ENCODE measurements at regions not wholly inside any gene's neighbourhood (a gene's known extent, or its start where the extent isn't known, plus 50 kb on each side); places are given as distances from the start of the nearest gene placed in this dataset.

- no peak for DNase-seq
- Histone ChIP-seq H3K27me3 (replicated peaks; ENCODE audit: insufficient read depth, low read length) (no peaks in the 10 kb centered on the region), H3F3A (ENCODE audit: insufficient read depth, low read length) (no peaks in the 10 kb centered on the region), H3K4me1 (ENCODE audit: low read length) (no peaks in the 10 kb centered on the region), H3K9ac (ENCODE audit: low read length) (no peak overlapping the region), H3K4me2 (ENCODE audit: low read depth, low read length) (no peak overlapping the region), H3K9me2 (replicated peaks; ENCODE audit: insufficient read depth, low read length) (no peaks in the 10 kb centered on the region), H3K36me3 (replicated peaks; ENCODE audit: insufficient read depth, low read length) (no peaks in the 10 kb centered on the region), H3K27ac (ENCODE audit: low read length) (no peak overlapping the region), H3K79me2 (ENCODE audit: low read length) (no peaks in the 10 kb centered on the region), H3K9me3 (replicated peaks; ENCODE audit: insufficient read depth, low read length) (no peaks in the 10 kb centered on the region), H2AFZ (ENCODE audit: low read length) (no peak overlapping the region), H3K4me3 (ENCODE audit: low read length) (no peak overlapping the region), H4K20me1 (ENCODE audit: insufficient read depth, low read length) (no peaks in the 10 kb centered on the region)
- TF ChIP-seq CTCF (IDR thresholded peaks at IDR 0.05; ENCODE audit: low read length) (no peak), EZH2 (optimal IDR thresholded peaks at IDR 0.05; ENCODE audit: low read depth, low read length) (no peak), EZH2phosphoT487 (IDR thresholded peaks at IDR 0.05; ENCODE audit: low read length) (no peak)
Observed at GRCh38 chr13:72097568-72097967, 230.6 kb upstream of the DACH1 start.

- no peaks in the 10 kb centered on the region for H3K27me3 ChIP-seq (replicated peaks; ENCODE audit: insufficient read depth, low read length)
- no peaks in the 10 kb centered on the region for H3K9me2 ChIP-seq (replicated peaks; ENCODE audit: insufficient read depth, low read length)
- no peaks in the 10 kb centered on the region for H3K36me3 ChIP-seq (replicated peaks; ENCODE audit: insufficient read depth, low read length)
- no peak overlapping the region for H2AFZ ChIP-seq (ENCODE audit: low read length)
- H3K27ac ChIP-seq (ENCODE audit: low read length), result no peak overlapping the region
- no peaks in the 10 kb centered on the region for H3K79me2 ChIP-seq (ENCODE audit: low read length)
- H3K9ac ChIP-seq (ENCODE audit: low read length), result no peak overlapping the region
- no peaks in the 10 kb centered on the region for H3K4me1 ChIP-seq (ENCODE audit: low read length)
- TF ChIP-seq EZH2 (optimal IDR thresholded peaks at IDR 0.05; ENCODE audit: low read depth, low read length) (no peak), EZH2phosphoT487 (IDR thresholded peaks at IDR 0.05; ENCODE audit: low read length) (no peak), CTCF (IDR thresholded peaks at IDR 0.05; ENCODE audit: low read length) (no peak)
- no peak for DNase-seq
- no peaks in the 10 kb centered on the region for H3K9me3 ChIP-seq (replicated peaks; ENCODE audit: insufficient read depth, low read length)
- H3K4me2 ChIP-seq (ENCODE audit: low read depth, low read length), result no peak overlapping the region
- no peaks in the 10 kb centered on the region for H4K20me1 ChIP-seq (ENCODE audit: insufficient read depth, low read length)
- H3F3A ChIP-seq (ENCODE audit: insufficient read depth, low read length), result no peaks in the 10 kb centered on the region
- no peak overlapping the region for H3K4me3 ChIP-seq (ENCODE audit: low read length)
Observed at GRCh38 chr13:72093262-72093661, 226.3 kb upstream of the DACH1 start.

GRCh38 chr13:72074663-72075062, 207.7 kb upstream of the DACH1 start:
- Histone ChIP-seq H4K20me1 (ENCODE audit: insufficient read depth, low read length) (no peaks in the 10 kb centered on the region), H3F3A (ENCODE audit: insufficient read depth, low read length) (no peaks in the 10 kb centered on the region), H3K9me2 (replicated peaks; ENCODE audit: insufficient read depth, low read length) (no peaks in the 10 kb centered on the region), H3K79me2 (ENCODE audit: low read length) (no peaks in the 10 kb centered on the region), H3K4me2 (ENCODE audit: low read depth, low read length) (no peak overlapping the region), H3K4me3 (ENCODE audit: low read length) (no peak overlapping the region), H3K27me3 (replicated peaks; ENCODE audit: insufficient read depth, low read length) (no peaks in the 10 kb centered on the region), H3K27ac (ENCODE audit: low read length) (no peak overlapping the region), H2AFZ (ENCODE audit: low read length) (no peak overlapping the region), H3K9ac (ENCODE audit: low read length) (no peak overlapping the region), H3K4me1 (ENCODE audit: low read length) (no peaks in the 10 kb centered on the region), H3K9me3 (replicated peaks; ENCODE audit: insufficient read depth, low read length) (no peaks in the 10 kb centered on the region), H3K36me3 (replicated peaks; ENCODE audit: insufficient read depth, low read length) (no peaks in the 10 kb centered on the region)
- TF ChIP-seq CTCF (IDR thresholded peaks at IDR 0.05; ENCODE audit: low read length) (no peak), EZH2 (optimal IDR thresholded peaks at IDR 0.05; ENCODE audit: low read depth, low read length) (no peak), EZH2phosphoT487 (IDR thresholded peaks at IDR 0.05; ENCODE audit: low read length) (no peak)
- no peak for DNase-seq
